Keratinocyte (primary cell): ENCODE measurements at regions not wholly inside any gene's neighbourhood (a gene's known extent, or its start where the extent isn't known, plus 50 kb on each side); places are given as distances from the start of the nearest gene placed in this dataset.
"Not testable (repeated sequence)": the region's sequence is repeated elsewhere in the genome, so short reads cannot be mapped to it uniquely, and the experiment has no call there.

ENCODE experiments used
- DNase-seq: peaks from one replicate; pipeline ENCODE4 v3.0.0-alpha.2; 2011; ENCODE audit warnings: low read depth, missing footprints, low spot score
- FAIRE-seq: peaks from 2 replicates; lab custom pipeline; 2011; peaks lifted over from hg19 to GRCh38; lab: Jason Lieb, UNC
- H2AFZ ChIP-seq: 2 replicates; pipeline ENCODE4 v1.6.0; 2012; ENCODE audit warnings: low read length, control low read depth, inconsistent platforms; ENCODE audit not compliant: control insufficient read depth
- H3K27ac ChIP-seq: 2 replicates; pipeline ENCODE4 v1.5.1; 2011; ENCODE audit warnings: low read length; ENCODE audit not compliant: control insufficient read depth, insufficient read depth
- H3K27me3 ChIP-seq: 3 replicates; pipeline ENCODE4 v1.6.0; 2011; ENCODE audit warnings: low read length; ENCODE audit not compliant: control insufficient read depth, insufficient read depth; ENCODE audit errors: extremely low read depth
- H3K36me3 ChIP-seq, 2 experiments: 2 replicates in 1 of 2; 3 replicates in 1 of 2; pipeline ENCODE4 v1.5.1; 2011; ENCODE audit warnings: low read length in 2 of 2, mild to moderate bottlenecking in 1 of 2; ENCODE audit not compliant: control insufficient read depth in 2 of 2, insufficient read depth in 2 of 2; ENCODE audit errors: extremely low read depth in 1 of 2
- H3K4me1 ChIP-seq: 3 replicates; pipeline ENCODE4 v1.5.1; 2011; ENCODE audit warnings: low read length; ENCODE audit not compliant: control insufficient read depth, insufficient read depth; ENCODE audit errors: extremely low read depth
- H3K4me2 ChIP-seq: 3 replicates; pipeline ENCODE4 v1.6.0; 2011; ENCODE audit warnings: low read depth, low read length; ENCODE audit not compliant: control insufficient read depth, insufficient read depth; ENCODE audit errors: extremely low read depth
- H3K4me3 ChIP-seq, 3 experiments: fragments of 200-600 bp in 1 of 3; sonication (generic) in 1 of 3; 2 replicates in 2 of 3; 3 replicates in 1 of 3; pipeline ENCODE4 v1.5.1; 2011 to 2016; ENCODE audit warnings: low read length in 3 of 3, mild to moderate bottlenecking in 3 of 3, control low read depth in 2 of 3, inconsistent platforms in 1 of 3, low read depth in 1 of 3, mixed read lengths in 1 of 3, mixed run types in 1 of 3, moderate library complexity in 1 of 3; ENCODE audit not compliant: control insufficient read depth in 2 of 3, insufficient read depth in 2 of 3; ENCODE audit errors: extremely low read depth in 1 of 3
- H3K79me2 ChIP-seq: 2 replicates; pipeline ENCODE4 v1.6.0; 2012; ENCODE audit warnings: low read length; ENCODE audit not compliant: control insufficient read depth, insufficient read depth
- H3K9ac ChIP-seq: 3 replicates; pipeline ENCODE4 v1.6.0; 2011; ENCODE audit warnings: low read length; ENCODE audit not compliant: control insufficient read depth, insufficient read depth; ENCODE audit errors: extremely low read depth
- H3K9me1 ChIP-seq: 3 replicates; pipeline ENCODE4 v1.6.0; 2011; ENCODE audit warnings: low read length; ENCODE audit not compliant: control insufficient read depth, insufficient read depth; ENCODE audit errors: extremely low read depth
- H3K9me3 ChIP-seq: 2 replicates; pipeline ENCODE4 v1.5.1; 2012; ENCODE audit warnings: low read depth, low read length; ENCODE audit not compliant: control insufficient read depth
- H4K20me1 ChIP-seq: 3 replicates; pipeline ENCODE4 v1.6.0; 2011; ENCODE audit warnings: low read length; ENCODE audit not compliant: control insufficient read depth, insufficient read depth; ENCODE audit errors: extremely low read depth
- EZH2 ChIP-seq: IDR thresholded peaks from one replicate; pipeline ENCODE4 v1.6.1; 2012; ENCODE audit warnings: inconsistent platforms, mild to moderate bottlenecking, low read length, moderate library complexity
- dilution Hi-C: fragments of 300-500 bp; cut with MboI; formaldehyde crosslinking; loops from one replicate; pipeline ENCODE4 v1.7.0; 2020; ENCODE audit warnings: low sequenced_read_pairs; ENCODE audit not compliant: extremely low pct_ligation_motif_present
- TF ChIP-seq, protein P1 (sequence below), 3 experiments: IDR thresholded peaks in 1 of 3; conservative IDR thresholded peaks in 1 of 3; optimal IDR thresholded peaks in 1 of 3; 2 replicates in 2 of 3; 3 replicates in 1 of 3; pipeline versions ENCODE3 to v1.5.1; 2011; ENCODE audit warnings: low read length in 3 of 3, mild to moderate bottlenecking in 3 of 3, moderate library complexity in 2 of 3, control low read depth in 1 of 3, inconsistent platforms in 1 of 3; ENCODE audit not compliant: insufficient read depth in 2 of 3; ENCODE audit errors: extremely low read depth in 1 of 3

- Histone ChIP-seq H3K9me1 (no peaks in the 10 kb centered on the region), H3K27me3 (no peaks in the 10 kb centered on the region), H3K4me1 (no peaks in the 10 kb centered on the region), H3K27ac (no peak overlapping the region), H3K9me3 (no peaks in the 10 kb centered on the region), H3K4me2 (no peak overlapping the region), H4K20me1 (no peaks in the 10 kb centered on the region), H3K36me3 (no peaks in the 10 kb centered on the region), H3K79me2 (no peaks in the 10 kb centered on the region), H3K4me3 (no peak overlapping the region), H2AFZ (no peak overlapping the region), H3K9ac (no peak overlapping the region)
- no peak for TF ChIP-seq EZH2
- TF ChIP-seq, protein P1, sequence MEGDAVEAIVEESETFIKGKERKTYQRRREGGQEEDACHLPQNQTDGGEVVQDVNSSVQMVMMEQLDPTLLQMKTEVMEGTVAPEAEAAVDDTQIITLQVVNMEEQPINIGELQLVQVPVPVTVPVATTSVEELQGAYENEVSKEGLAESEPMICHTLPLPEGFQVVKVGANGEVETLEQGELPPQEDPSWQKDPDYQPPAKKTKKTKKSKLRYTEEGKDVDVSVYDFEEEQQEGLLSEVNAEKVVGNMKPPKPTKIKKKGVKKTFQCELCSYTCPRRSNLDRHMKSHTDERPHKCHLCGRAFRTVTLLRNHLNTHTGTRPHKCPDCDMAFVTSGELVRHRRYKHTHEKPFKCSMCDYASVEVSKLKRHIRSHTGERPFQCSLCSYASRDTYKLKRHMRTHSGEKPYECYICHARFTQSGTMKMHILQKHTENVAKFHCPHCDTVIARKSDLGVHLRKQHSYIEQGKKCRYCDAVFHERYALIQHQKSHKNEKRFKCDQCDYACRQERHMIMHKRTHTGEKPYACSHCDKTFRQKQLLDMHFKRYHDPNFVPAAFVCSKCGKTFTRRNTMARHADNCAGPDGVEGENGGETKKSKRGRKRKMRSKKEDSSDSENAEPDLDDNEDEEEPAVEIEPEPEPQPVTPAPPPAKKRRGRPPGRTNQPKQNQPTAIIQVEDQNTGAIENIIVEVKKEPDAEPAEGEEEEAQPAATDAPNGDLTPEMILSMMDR (optimal IDR thresholded peaks at IDR 0.05 in 1 of 3, IDR thresholded peaks at IDR 0.05 in 1 of 3, conservative IDR thresholded peaks at IDR 0.05 in 1 of 3; ENCODE audit: extremely low read depth in 1 of 3, insufficient read depth in 2 of 3, low read length in 3 of 3): no peak
- dilution Hi-C loops: no loop called here
- DNase-seq (no peak), FAIRE-seq (no peak)
Measured at GRCh38 chr6:7021301-7021700, 86.5 kb upstream of the RREB1 start.

GRCh38 chr6:7025861-7026260 lies 81.9 kb upstream of the RREB1 start:
- dilution Hi-C loops: no loop called here
- H3K4me1 ChIP-seq: no peaks in the 10 kb centered on the region
- no peak overlapping the region for H3K9ac ChIP-seq
- no peaks in the 10 kb centered on the region for H3K36me3 ChIP-seq
- DNase-seq (no peak), FAIRE-seq (no peak)
- H3K4me3 ChIP-seq: no peak overlapping the region
- no peaks in the 10 kb centered on the region for H3K79me2 ChIP-seq
- no peak overlapping the region for H3K4me2 ChIP-seq
- H3K27me3 ChIP-seq: no peaks in the 10 kb centered on the region
- H3K9me1 ChIP-seq: no peaks in the 10 kb centered on the region
- TF ChIP-seq EZH2: no peak
- TF ChIP-seq, protein P1 (optimal IDR thresholded peaks at IDR 0.05 in 1 of 3, IDR thresholded peaks at IDR 0.05 in 1 of 3, conservative IDR thresholded peaks at IDR 0.05 in 1 of 3; ENCODE audit: extremely low read depth in 1 of 3, insufficient read depth in 2 of 3, low read length in 3 of 3): no peak
- no peaks in the 10 kb centered on the region for H3K9me3 ChIP-seq
- no peak overlapping the region for H2AFZ ChIP-seq
- no peaks in the 10 kb centered on the region for H4K20me1 ChIP-seq
- H3K27ac ChIP-seq: no peak overlapping the region

DNA sequence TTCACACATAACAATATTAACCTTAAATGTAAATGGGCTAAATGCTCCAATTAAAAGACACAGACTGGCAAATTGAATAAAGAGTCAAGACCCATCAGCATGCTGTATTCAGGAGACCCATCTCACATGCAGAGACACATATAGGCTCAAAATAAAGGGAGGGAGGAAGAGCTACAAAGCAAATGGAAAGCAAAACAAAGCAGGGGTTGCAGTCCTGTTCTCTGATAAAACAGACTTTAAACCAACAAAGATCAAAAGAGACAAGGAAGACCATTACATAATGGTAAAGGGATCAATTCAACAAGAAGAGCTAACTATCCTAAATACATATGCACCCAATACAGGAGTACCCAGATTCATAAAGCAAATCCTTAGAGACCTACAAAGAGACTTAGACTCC lies 78.8 kb upstream of the RREB1 start:
- H3K4me1 ChIP-seq, H2AFZ ChIP-seq, DNase-seq, H3K9me3 ChIP-seq, H3K36me3 ChIP-seq, H3K27me3 ChIP-seq, H4K20me1 ChIP-seq, H3K79me2 ChIP-seq, H3K9ac ChIP-seq, FAIRE-seq, H3K4me2 ChIP-seq, H3K9me1 ChIP-seq, dilution Hi-C loops, H3K4me3 ChIP-seq, H3K27ac ChIP-seq: not testable (repeated sequence)

DNA sequence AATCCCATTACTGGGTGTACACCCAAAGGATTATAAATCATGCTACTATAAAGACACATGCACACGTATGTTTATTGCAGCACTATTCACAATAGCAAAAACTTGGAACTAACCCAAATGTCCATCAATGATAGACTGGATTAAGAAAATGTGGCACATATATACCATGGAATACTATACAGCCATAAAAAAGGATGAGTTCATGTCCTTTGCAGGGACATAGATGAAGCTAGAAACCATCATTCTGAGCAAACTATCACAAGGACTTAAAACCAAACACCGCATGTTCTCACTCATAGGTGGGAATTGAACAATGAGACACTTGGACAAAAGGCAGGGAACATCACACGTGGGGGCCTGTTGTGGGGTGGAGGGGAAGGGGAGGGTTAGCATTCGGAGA lies 76.8 kb upstream of the RREB1 start:
- H3K79me2 ChIP-seq, H2AFZ ChIP-seq, H3K27ac ChIP-seq, H3K36me3 ChIP-seq, H3K9me3 ChIP-seq, H3K9ac ChIP-seq, dilution Hi-C loops, H4K20me1 ChIP-seq, H3K4me3 ChIP-seq, H3K4me1 ChIP-seq, DNase-seq, H3K9me1 ChIP-seq, FAIRE-seq, H3K4me2 ChIP-seq, H3K27me3 ChIP-seq: not testable (repeated sequence)
